Vagina (tissue), 2 donors: ENCODE measurements at regions not wholly inside any gene's neighbourhood (a gene's known extent, or its start where the extent isn't known, plus 50 kb on each side); places are given as distances from the start of the nearest gene placed in this dataset.
"Not testable (repeated sequence)": the region's sequence is repeated elsewhere in the genome, so short reads cannot be mapped to it uniquely, and the experiment has no call there.

Source experiments
- DNase-seq, 2 donors: peaks; one replicate each; pipeline ENCODE4 v3.0.0-alpha.2; 2017; ENCODE audit errors: extremely low spot score in 2 of 2
- H3K27ac ChIP-seq: fragments of 200-600 bp; sonication (generic); one replicate; pipeline ENCODE4 v1.5.1; 2019
- H3K27me3 ChIP-seq: fragments of 200-600 bp; sonication (generic); one replicate; pipeline ENCODE4 v1.5.1; 2019
- H3K36me3 ChIP-seq, 2 donors: fragments of 200-600 bp; sonication (generic); one replicate each; pipeline ENCODE4 v1.5.1; 2017 to 2019
- H3K4me1 ChIP-seq: fragments of 200-600 bp; sonication (generic); one replicate; pipeline ENCODE4 v1.5.1; 2019
- H3K4me3 ChIP-seq, 2 donors: fragments of 200-600 bp; sonication (generic); 1 replicate in 1 of 2; 2 replicates in 1 of 2; pipeline ENCODE4 v1.5.1; 2016 to 2019
- H3K9me3 ChIP-seq: fragments of 200-600 bp; sonication (generic); one replicate; pipeline ENCODE4 v1.5.1; 2019
- CTCF ChIP-seq, 3 experiments: fragments of 450-650 bp in 2 of 3; fragments of 200-600 bp in 1 of 3; sonication (generic) in 1 of 3; IDR thresholded peaks; one replicate each; pipeline ENCODE4 v1.5.1; 2017 to 2019; ENCODE audit warnings: antibody characterized with exemption in 3 of 3, mild to moderate bottlenecking in 2 of 3, moderate library complexity in 2 of 3
- POLR2A ChIP-seq, 2 donors: fragments of 450-650 bp; IDR thresholded peaks; one replicate each; pipeline ENCODE4 v1.6.1; 2017; ENCODE audit warnings: antibody characterized with exemption in 2 of 2, mild to moderate bottlenecking in 2 of 2, moderate library complexity in 2 of 2
- POLR2AphosphoS5 ChIP-seq, 2 donors: sonication (generic); formaldehyde crosslinking; IDR thresholded peaks; one replicate each; pipeline ENCODE4 v1.9.0; 2017; ENCODE audit warnings: antibody characterized with exemption in 2 of 2, mild to moderate bottlenecking in 2 of 2, low read depth in 1 of 2; ENCODE audit not compliant: insufficient read depth in 1 of 2
- intact Hi-C: fragments of 100-400 bp; cut with DNase I; formaldehyde crosslinking; loops from one replicate; pipeline ENCODE4 v1.15.1; 2023

- no peaks in the 10 kb centered on the region for H3K9me3 ChIP-seq
- H3K27ac ChIP-seq: no peak overlapping the region
- H3K27me3 ChIP-seq: no peaks in the 10 kb centered on the region
- no peak overlapping the region for H3K4me3 ChIP-seq
- DNase-seq: no peak
- no peak for TF ChIP-seq POLR2A (IDR thresholded peaks at IDR 0.05)
- TF ChIP-seq CTCF (IDR thresholded peaks at IDR 0.05): no peak
- no peak for TF ChIP-seq POLR2AphosphoS5 (IDR thresholded peaks at IDR 0.05; ENCODE audit: insufficient read depth in 1 of 2, low read depth in 1 of 2)
- no peaks in the 10 kb centered on the region for H3K4me1 ChIP-seq
- intact Hi-C loops: no loop called here
- no peaks in the 10 kb centered on the region for H3K36me3 ChIP-seq
Measured at GRCh38 chr13:61546413-61546812, 130.8 kb upstream of the PCDH20 start.

DNA sequence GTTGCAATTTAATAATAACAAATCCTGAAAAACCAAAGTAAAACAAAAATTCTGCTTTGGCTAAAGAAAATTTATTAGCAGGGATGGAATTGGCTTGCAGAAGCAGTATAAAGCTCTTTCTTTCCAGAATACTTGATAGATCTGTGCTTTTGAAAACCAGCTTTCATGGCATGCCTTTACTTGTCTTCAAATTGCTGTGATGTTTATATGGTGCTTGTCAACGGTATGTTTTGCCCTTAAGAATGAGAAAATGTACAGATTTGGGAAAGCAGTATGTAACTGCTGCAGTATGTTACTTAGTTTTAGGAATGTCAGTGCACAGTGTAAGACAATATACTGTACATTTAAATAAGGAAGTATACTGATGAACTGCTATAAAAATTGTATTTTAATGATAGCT lies 120.8 kb upstream of the PCDH20 start:
- no peaks in the 10 kb centered on the region for H3K27me3 ChIP-seq
- intact Hi-C loops: no loop called here
- DNase-seq: no peak
- no peaks in the 10 kb centered on the region for H3K4me1 ChIP-seq
- H3K9me3 ChIP-seq: no peaks in the 10 kb centered on the region
- H3K36me3 ChIP-seq: no peaks in the 10 kb centered on the region
- H3K4me3 ChIP-seq: no peak overlapping the region
- no peak for TF ChIP-seq POLR2A (IDR thresholded peaks at IDR 0.05)
- no peak for TF ChIP-seq CTCF (IDR thresholded peaks at IDR 0.05)
- no peak for TF ChIP-seq POLR2AphosphoS5 (IDR thresholded peaks at IDR 0.05; ENCODE audit: insufficient read depth in 1 of 2, low read depth in 1 of 2)
- H3K27ac ChIP-seq: no peak overlapping the region

- no peaks in the 10 kb centered on the region for H3K36me3 ChIP-seq
- no peaks in the 10 kb centered on the region for H3K4me1 ChIP-seq
- H3K9me3 ChIP-seq: no peaks in the 10 kb centered on the region
- no peaks in the 10 kb centered on the region for H3K27me3 ChIP-seq
- DNase-seq: no peak
- H3K27ac ChIP-seq: no peak overlapping the region
- TF ChIP-seq CTCF (IDR thresholded peaks at IDR 0.05) (no peak), POLR2AphosphoS5 (IDR thresholded peaks at IDR 0.05; ENCODE audit: insufficient read depth in 1 of 2, low read depth in 1 of 2) (no peak), POLR2A (IDR thresholded peaks at IDR 0.05) (no peak)
- H3K4me3 ChIP-seq: no peak overlapping the region
- intact Hi-C loops: no loop called here
Measured at GRCh38 chr13:61531383-61532065, 115.9 kb upstream of the PCDH20 start.

GRCh38 chr13:61519214-61519613 lies 103.6 kb upstream of the PCDH20 start:
- H3K4me1 ChIP-seq, DNase-seq, H3K36me3 ChIP-seq, H3K27me3 ChIP-seq, H3K27ac ChIP-seq, intact Hi-C loops, H3K9me3 ChIP-seq, H3K4me3 ChIP-seq: not testable (repeated sequence)

GRCh38 chr13:61508936-61509335 lies 93.3 kb upstream of the PCDH20 start:
- intact Hi-C loops: no loop called here
- no peak for DNase-seq
- H3K36me3 ChIP-seq: no peaks in the 10 kb centered on the region
- no peak overlapping the region for H3K27ac ChIP-seq
- no peak for TF ChIP-seq POLR2A (IDR thresholded peaks at IDR 0.05)
- TF ChIP-seq CTCF (IDR thresholded peaks at IDR 0.05): no peak
- TF ChIP-seq POLR2AphosphoS5 (IDR thresholded peaks at IDR 0.05; ENCODE audit: insufficient read depth in 1 of 2, low read depth in 1 of 2): no peak
- H3K4me3 ChIP-seq: no peak overlapping the region
- H3K9me3 ChIP-seq: no peaks in the 10 kb centered on the region
- no peaks in the 10 kb centered on the region for H3K27me3 ChIP-seq
- no peaks in the 10 kb centered on the region for H3K4me1 ChIP-seq
